Esophagus (tissue), 2 donors: ENCODE measurements at regions not wholly inside any gene's neighbourhood (a gene's known extent, or its start where the extent isn't known, plus 50 kb on each side); places are given as distances from the start of the nearest gene placed in this dataset.

ENCODE experiments used
- H3K27ac ChIP-seq, 2 donors: one replicate each; pipeline ENCODE4 v1.5.1; 2013; ENCODE audit warnings: low read depth in 2 of 2, mild to moderate bottlenecking in 2 of 2, inconsistent platforms in 1 of 2, low read length in 1 of 2, moderate library complexity in 1 of 2
- H3K27me3 ChIP-seq, 2 donors: one replicate each; pipeline ENCODE4 v1.6.1; 2013; ENCODE audit warnings: low read length in 2 of 2, control low read depth in 1 of 2, mild to moderate bottlenecking in 1 of 2; ENCODE audit not compliant: insufficient read depth in 2 of 2, control insufficient read depth in 1 of 2
- H3K36me3 ChIP-seq, 2 donors: one replicate each; pipeline ENCODE4 v1.6.1; 2013; ENCODE audit warnings: low read length in 1 of 2; ENCODE audit not compliant: control insufficient read depth in 2 of 2, insufficient read depth in 2 of 2
- H3K4me1 ChIP-seq, 2 donors: one replicate each; pipeline ENCODE4 v1.6.1; 2013; ENCODE audit warnings: low read length in 1 of 2; ENCODE audit not compliant: control insufficient read depth in 2 of 2, insufficient read depth in 2 of 2
- H3K4me3 ChIP-seq, 2 donors: one replicate each; pipeline ENCODE4 v1.5.1; 2013; ENCODE audit warnings: low read length in 2 of 2, mild to moderate bottlenecking in 2 of 2, low read depth in 1 of 2, moderate library complexity in 1 of 2
- H3K9me3 ChIP-seq, 2 donors: one replicate each; pipeline ENCODE4 v1.6.1; 2013; ENCODE audit warnings: mild to moderate bottlenecking in 2 of 2, low read depth in 1 of 2, low read length in 1 of 2, moderate library complexity in 1 of 2; ENCODE audit not compliant: control insufficient read depth in 2 of 2, insufficient read depth in 1 of 2
- WGBS, 2 donors: extraction: QIAGEN DNeasy Blood & Tissue Kit; methylation state at CpG; one replicate each; pipeline ENCODE4 v1.1.7; 2013; 5-methylcytosine and 5-hydroxymethylcytosine counted together
- donor health status: healthy with polysubstance abuse.
- donor health status: Bipolar disorder and iron deficiency.

DNA sequence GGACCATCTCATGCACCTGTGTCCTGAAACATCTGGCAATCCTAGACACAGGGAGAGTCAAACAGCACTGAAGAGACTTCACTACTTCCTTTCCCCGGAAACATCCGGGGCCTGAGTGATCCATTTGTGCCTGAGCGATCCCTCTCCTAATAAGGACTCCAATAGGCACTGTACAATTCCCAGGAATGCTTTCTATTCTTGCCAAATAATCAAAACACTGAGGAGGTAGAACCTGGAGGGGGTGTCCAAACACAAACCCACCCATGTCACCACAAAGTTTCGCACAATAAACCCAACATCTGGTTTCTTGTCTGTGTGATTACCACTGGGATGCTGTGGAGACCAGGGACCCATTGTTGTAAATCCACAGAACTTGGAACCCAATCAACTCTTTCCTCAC, 205.0 kb downstream of the OPA1 start:
- no peaks in the 10 kb centered on the region for H3K36me3 ChIP-seq
- H3K27ac ChIP-seq: no peak overlapping the region
- H3K9me3 ChIP-seq: no peaks in the 10 kb centered on the region
- no peaks in the 10 kb centered on the region for H3K27me3 ChIP-seq
- 79 to 84% methylated on average over 4 of the region's 4 CpGs for WGBS, 2 donors
- H3K4me3 ChIP-seq: no peak overlapping the region
- no peaks in the 10 kb centered on the region for H3K4me1 ChIP-seq

DNA sequence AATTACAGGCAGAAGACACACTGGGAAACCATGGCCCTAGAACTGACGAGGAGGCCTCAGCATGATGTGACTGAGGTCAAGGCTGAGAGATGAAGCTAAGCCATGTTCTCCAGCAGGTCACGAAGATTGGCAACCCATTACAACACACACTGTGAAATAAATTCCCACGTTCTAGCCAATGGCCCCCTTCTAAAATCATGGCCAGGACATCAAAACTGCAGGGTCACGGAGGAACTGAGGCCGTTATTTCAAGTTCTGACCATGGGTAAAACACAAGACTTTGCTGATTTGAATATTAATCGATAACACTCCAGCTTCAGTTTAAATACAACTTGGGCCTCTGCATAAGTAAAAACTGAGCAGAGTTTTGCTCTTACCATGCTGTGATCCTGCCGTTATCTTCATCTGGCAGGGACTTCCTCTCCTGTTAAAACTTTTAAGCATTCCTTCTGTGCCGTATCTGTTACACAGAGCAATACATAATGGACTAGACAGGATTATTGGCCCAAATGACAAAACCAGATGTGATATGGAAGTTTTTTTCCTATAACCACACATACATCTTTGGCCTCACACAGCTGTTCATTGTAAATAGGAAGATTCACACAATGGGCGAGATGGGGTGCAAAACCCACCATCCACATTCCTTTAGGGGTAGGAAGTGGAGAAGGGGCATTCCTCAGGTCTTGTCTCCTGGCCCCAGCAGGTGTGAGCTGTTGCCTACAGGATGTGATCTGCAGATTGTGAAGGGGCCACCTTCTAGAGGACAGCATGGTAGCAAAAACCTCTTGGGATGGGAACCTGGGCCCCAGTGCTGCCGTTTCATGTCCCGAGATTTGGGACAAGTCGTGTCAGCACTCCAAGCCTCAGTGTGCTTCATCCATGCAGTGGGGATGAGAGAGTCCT, 207.4 kb downstream of the OPA1 start:
- Histone ChIP-seq H3K4me1 (peaks cover 0 to under 1% of the 10 kb centered on the region in 2 donors), H3K36me3 (no peaks in the 10 kb centered on the region), H3K27ac (no peak overlapping the region), H3K27me3 (no peaks in the 10 kb centered on the region), H3K9me3 (no peaks in the 10 kb centered on the region), H3K4me3 (no peak overlapping the region)
- 88% methylated on average over 12 of the region's 12 CpGs for WGBS, 2 donors

DNA sequence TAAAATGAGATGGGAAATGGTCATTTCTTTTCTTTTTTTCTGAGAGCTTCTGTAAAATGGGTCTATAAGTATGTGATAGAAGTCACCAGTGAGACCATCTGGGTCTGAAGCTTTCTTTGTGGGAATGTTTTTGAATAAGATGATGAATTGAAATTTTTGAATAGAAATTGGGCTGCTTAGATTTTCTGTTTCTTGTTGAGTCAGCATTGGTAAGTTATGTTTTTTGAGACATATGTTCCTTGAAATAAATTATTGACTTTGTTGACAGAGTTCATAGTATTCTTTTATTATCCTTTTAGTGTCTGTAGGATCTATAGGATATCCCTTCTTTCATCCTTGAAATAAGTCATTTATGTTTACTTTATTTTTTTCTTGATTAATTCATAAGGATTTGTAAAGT, 208.1 kb downstream of the OPA1 start:
- no peak overlapping the region for H3K27ac ChIP-seq
- no peak overlapping the region for H3K4me3 ChIP-seq
- H3K9me3 ChIP-seq: no peaks in the 10 kb centered on the region
- H3K4me1 ChIP-seq: peaks cover 0 to 4% of the 10 kb centered on the region in 2 donors
- H3K36me3 ChIP-seq: no peaks in the 10 kb centered on the region
- H3K27me3 ChIP-seq: no peaks in the 10 kb centered on the region

DNA sequence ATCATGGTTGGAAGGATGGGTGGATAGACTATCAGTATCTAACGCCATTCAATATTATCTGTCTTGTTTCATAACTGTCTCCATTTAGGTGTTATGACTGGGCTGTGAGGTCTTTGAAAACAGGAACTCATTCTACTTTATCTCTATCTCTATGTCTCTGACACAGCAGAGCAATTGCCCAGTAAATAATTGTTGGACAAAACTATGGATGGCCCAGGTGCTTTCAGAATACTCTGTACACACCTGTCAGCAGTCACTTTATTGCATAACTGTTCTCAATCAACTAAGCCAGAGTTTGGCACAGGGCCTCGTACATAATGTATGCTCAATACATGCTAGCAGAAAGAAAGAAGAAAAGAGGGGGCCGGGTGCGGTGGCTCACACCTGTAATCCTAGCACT, 210.3 kb downstream of the OPA1 start:
- H3K4me3 ChIP-seq: no peak overlapping the region
- no peaks in the 10 kb centered on the region for H3K36me3 ChIP-seq
- H3K9me3 ChIP-seq: no peaks in the 10 kb centered on the region
- 62 to 65% methylated on average over 4 of the region's 4 CpGs for WGBS, 2 donors
- no peaks in the 10 kb centered on the region for H3K27me3 ChIP-seq
- no peak overlapping the region for H3K27ac ChIP-seq
- peaks cover 0 to 4% of the 10 kb centered on the region in 2 donors for H3K4me1 ChIP-seq

DNA sequence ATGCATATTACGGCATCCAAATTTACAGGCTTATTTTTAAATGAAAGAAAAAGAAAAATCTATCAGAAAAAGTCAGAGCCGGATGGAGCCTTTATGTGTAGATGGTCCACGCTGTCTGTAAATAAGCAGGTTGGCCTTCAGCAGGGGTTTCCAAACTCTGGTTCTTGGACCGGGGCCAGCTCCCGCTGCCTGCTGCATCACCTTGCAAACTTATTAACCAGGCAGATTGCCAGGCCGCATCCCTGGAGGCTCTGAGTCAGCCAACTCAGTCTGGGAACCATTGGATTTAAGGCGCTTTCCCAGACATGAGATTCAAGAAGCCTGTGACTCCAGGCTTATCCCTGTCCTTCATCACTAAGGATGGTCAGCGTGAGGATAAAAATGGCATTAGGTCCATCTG, 212.4 kb downstream of the OPA1 start:
- H3K4me3 ChIP-seq: no peak overlapping the region
- no peaks in the 10 kb centered on the region for H3K9me3 ChIP-seq
- no peaks in the 10 kb centered on the region for H3K27me3 ChIP-seq
- H3K4me1 ChIP-seq: peaks cover 0 to 4% of the 10 kb centered on the region in 2 donors
- no peaks in the 10 kb centered on the region for H3K36me3 ChIP-seq
- WGBS, 2 donors: 44 to 46% methylated on average over 8 of the region's 8 CpGs
- H3K27ac ChIP-seq: no peak overlapping the region

DNA sequence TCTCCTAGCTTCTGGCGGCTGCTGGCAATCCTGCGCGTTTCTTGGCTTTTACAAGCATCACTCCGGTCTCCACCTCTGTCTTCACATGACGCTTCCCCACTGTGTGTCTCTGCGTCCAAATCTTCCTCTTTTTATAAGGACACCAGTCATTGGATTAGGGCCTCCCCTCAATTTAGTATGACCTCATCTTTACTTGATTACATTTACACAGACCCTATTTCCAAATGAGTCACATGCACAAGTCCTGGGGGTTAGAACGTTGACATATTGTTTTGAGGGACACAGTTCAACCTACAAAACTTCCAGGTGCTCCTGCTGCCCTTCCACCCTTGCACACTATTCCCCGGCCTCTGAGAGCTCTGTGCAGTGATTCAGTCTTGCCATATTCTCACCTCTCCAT, 215.3 kb downstream of the OPA1 start:
- WGBS, 2 donors: 93 to 95% methylated on average over 8 of the region's 8 CpGs
- H3K4me3 ChIP-seq: no peak overlapping the region
- peaks cover 0 to 4% of the 10 kb centered on the region in 2 donors for H3K4me1 ChIP-seq
- no peak overlapping the region for H3K27ac ChIP-seq
- no peaks in the 10 kb centered on the region for H3K27me3 ChIP-seq
- H3K9me3 ChIP-seq: no peaks in the 10 kb centered on the region
- no peaks in the 10 kb centered on the region for H3K36me3 ChIP-seq

DNA sequence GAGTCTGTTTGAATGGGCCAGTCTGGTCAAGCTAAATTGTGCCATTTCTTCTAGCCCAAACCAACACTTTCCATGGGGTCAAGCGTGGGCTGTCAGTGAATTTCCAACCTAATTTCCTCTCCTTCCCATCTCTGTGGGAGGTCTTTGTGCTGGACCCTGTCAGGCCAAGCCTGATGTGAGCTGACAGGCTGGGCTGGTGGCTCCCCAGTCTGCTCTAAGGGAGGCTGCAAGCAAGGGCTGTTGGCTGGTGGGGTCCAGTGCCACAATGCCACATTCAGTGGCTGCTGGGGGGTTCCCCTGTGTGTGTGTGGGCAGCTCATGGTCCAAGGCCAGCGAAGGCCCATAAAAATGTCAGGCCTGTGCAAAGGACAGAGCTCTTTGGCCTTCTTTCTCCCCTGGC, 216.1 kb downstream of the OPA1 start:
- H3K4me1 ChIP-seq: peaks cover 0 to 4% of the 10 kb centered on the region in 2 donors
- no peak overlapping the region for H3K27ac ChIP-seq
- no peaks in the 10 kb centered on the region for H3K9me3 ChIP-seq
- H3K27me3 ChIP-seq: no peaks in the 10 kb centered on the region
- 75 to 92% methylated on average over 2 of the region's 2 CpGs for WGBS, 2 donors
- no peak overlapping the region for H3K4me3 ChIP-seq
- no peaks in the 10 kb centered on the region for H3K36me3 ChIP-seq

DNA sequence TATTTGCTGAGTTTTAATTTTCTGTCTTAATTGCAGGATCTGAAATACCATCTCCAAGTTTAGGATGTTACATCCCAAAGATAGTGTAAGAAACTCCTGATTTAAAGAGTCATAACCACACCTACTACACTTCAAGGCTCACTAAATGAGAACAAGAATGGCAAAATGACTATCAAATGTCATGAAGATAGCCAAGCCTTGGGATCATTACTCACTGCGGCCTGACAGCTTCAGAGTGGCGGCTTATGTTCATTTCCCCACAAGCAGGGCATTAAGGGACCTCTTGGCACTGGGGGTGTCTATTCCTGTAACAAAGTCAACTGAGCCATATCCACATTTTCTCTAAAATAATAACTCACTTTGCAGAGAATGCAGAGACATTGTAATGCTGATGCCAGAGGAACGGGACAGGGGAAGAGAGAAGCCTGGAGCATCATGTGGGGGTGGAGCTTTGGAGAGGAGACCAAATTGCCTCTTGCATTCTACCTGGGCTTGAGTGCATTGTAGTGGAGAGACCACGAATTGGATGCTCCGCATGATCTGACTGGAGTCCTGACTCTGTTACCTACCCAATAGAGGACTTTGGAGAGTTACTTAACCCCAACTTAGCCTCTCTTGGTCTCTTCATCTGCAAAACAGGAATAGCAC, 219.2 kb downstream of the OPA1 start:
- 91 to 94% methylated on average over 5 of the region's 5 CpGs for WGBS, 2 donors

DNA sequence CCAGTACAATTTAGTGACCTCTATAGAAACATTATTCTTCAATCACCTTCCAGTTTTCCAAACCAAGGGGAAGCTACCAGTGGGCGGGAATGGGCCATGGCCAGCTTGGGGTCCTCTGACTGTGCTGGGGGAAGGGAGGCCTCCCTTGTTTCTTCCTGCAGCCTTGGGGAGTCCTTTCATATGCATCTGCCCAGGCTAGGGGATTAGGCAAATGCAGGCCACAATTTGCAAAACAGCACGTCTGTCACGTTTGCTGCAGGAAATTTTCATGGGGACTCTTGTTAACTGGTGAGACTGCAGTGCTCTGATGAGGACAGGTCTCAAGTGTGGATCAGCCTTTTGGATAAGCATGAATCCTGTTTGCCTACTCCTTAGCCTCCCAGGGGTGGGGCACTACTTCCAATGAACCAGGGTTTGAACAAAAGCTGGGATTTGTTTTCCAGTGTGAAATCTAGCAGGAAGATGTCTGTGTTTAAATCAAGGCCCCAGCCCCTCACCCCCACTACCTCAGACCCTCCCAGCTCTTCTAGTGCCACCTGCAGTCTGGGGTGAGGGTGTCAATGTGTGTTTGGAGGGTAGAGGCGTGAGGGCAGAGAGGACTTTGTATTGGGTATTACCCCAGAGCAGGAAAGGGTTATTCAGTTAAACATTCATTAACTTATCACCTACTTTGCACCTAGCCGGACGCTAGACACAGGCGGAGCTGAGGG, 219.9 kb downstream of the OPA1 start:
- no peak overlapping the region for H3K27ac ChIP-seq
- no peaks in the 10 kb centered on the region for H3K27me3 ChIP-seq
- H3K9me3 ChIP-seq: no peaks in the 10 kb centered on the region
- H3K4me1 ChIP-seq: peaks cover 5 to 7% of the 10 kb centered on the region in 2 donors
- H3K36me3 ChIP-seq: no peaks in the 10 kb centered on the region
- 71 to 87% methylated on average over 7 of the region's 7 CpGs for WGBS, 2 donors
- H3K4me3 ChIP-seq: no peak overlapping the region

More for the DNA sequence above, 219.2 kb downstream of the OPA1 start:
- H3K27ac ChIP-seq: no peak overlapping the region
- no peaks in the 10 kb centered on the region for H3K27me3 ChIP-seq
- no peaks in the 10 kb centered on the region for H3K36me3 ChIP-seq
- peaks cover 3 to 6% of the 10 kb centered on the region in 2 donors for H3K4me1 ChIP-seq
- H3K9me3 ChIP-seq: no peaks in the 10 kb centered on the region
- no peak overlapping the region for H3K4me3 ChIP-seq
